Uterus (tissue), 2 donors: ENCODE measurements at regions not wholly inside any gene's neighbourhood (a gene's known extent, or its start where the extent isn't known, plus 50 kb on each side); places are given as distances from the start of the nearest gene placed in this dataset.

Source experiments
- POLR2A ChIP-seq, 2 donors: fragments of 450-650 bp; IDR thresholded peaks; one replicate each; pipeline ENCODE4 v1.6.1; 2016; ENCODE audit warnings: antibody characterized with exemption in 2 of 2, mild to moderate bottlenecking in 1 of 2, moderate library complexity in 1 of 2
- TF ChIP-seq, protein P1 (sequence below), 4 experiments: fragments of 200-600 bp in 2 of 4; fragments of 450-650 bp in 2 of 4; sonication (generic) in 2 of 4; IDR thresholded peaks; one replicate each; pipeline ENCODE4 v1.5.1; 2016 to 2019; ENCODE audit warnings: antibody characterized with exemption in 4 of 4, mild to moderate bottlenecking in 2 of 4, moderate library complexity in 1 of 4

DNA sequence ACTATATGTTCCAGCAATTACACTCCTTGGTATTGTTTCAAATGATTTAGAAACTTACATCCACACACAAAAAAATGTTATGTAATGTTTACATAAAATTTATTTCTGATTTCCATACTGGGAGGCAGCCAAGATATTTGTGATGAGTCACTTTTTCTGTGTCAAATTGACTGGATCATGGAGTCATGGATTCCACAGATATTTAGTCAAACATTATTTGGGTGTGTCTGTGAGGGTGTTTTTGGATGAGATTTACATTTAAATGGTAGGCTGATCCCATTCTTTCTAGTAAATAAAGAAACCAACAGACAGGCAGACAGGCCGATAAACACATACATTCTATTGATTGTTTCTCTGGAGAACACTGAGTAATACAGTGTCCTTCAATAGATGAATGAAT is 562.8 kb downstream of the SLITRK6 start:
- TF ChIP-seq POLR2A (IDR thresholded peaks at IDR 0.05) = no peak
- TF ChIP-seq, protein P1, sequence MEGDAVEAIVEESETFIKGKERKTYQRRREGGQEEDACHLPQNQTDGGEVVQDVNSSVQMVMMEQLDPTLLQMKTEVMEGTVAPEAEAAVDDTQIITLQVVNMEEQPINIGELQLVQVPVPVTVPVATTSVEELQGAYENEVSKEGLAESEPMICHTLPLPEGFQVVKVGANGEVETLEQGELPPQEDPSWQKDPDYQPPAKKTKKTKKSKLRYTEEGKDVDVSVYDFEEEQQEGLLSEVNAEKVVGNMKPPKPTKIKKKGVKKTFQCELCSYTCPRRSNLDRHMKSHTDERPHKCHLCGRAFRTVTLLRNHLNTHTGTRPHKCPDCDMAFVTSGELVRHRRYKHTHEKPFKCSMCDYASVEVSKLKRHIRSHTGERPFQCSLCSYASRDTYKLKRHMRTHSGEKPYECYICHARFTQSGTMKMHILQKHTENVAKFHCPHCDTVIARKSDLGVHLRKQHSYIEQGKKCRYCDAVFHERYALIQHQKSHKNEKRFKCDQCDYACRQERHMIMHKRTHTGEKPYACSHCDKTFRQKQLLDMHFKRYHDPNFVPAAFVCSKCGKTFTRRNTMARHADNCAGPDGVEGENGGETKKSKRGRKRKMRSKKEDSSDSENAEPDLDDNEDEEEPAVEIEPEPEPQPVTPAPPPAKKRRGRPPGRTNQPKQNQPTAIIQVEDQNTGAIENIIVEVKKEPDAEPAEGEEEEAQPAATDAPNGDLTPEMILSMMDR (IDR thresholded peaks at IDR 0.05) = no peak
